ENCODE measurements at regions not wholly inside any gene's neighbourhood (a gene's known extent, or its start where the extent isn't known, plus 50 kb on each side); places are given as distances from the start of the nearest gene placed in this dataset.

DNA sequence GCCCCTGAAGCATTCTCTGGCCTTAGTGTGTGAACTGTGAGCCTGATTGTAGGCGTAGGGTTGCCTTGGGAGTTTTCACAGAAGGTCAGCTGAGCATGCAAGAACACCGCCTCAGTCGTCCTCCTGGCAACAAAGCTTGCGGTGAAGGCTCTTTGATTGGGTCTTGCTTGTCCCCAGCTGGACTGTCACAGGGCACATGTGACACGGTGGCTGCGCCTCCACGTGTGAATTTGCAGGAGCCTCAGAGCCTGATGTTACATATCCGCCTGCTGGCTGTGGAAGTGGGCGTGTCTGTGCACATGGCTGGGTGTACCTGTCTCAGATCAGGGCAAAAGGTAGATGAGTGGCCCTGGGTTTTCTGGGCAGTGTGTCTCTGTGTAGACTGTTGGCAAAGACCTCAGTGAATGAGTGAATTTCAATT lies 228.7 kb downstream of the HAUS1 start:
- TF ChIP-seq CTCF (IDR thresholded peaks at IDR 0.05; ENCODE audit: low read depth, low read length): no peak
- DNase-seq (ENCODE audit: low read depth in 2 of 2): no peak
- H3K4me3 ChIP-seq (replicated peaks in 1 of 2; ENCODE audit: low read depth in 2 of 2, low read length in 2 of 2): no peak overlapping the region

DNA sequence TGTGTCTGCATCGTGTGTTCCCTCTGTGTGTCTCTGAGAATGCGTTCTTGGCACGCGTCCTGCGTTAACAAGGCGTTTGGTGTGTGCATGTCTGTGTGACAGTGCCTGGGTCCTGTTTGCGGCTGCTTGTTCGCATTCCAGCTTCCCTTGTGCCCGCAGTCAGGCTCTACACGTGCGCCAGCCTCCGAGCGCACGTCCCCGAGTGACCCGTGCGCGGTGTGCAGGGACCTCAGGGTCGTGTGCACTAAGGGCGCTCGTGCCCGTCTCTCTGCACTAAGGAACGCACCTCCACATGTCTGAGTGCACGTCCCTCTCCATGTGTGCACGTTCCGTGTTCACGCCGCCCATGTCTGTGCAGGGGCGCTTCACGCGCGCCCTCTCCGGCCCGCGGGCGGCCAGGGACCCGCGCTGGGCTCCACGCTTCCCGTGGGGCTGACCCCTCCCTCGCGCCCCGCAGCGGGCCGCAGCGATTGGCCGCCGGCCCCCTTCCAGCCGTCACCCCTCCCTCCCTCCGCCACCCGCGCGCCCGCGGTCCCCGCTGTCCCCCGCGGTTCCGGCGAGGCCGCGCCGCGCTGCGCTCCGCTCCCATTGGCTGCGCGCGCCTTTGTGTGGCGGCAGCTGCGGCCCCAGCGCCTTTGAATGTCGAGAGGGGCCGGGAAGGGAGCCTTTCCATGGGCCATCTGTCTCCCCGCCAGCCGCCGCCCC lies 229.4 kb downstream of the HAUS1 start:
- TF ChIP-seq CTCF (IDR thresholded peaks at IDR 0.05; ENCODE audit: low read depth, low read length): no peak
- peak; percentile 15 to 21 for DNase-seq (ENCODE audit: low read depth in 2 of 2)
- H3K4me3 ChIP-seq (replicated peaks in 1 of 2; ENCODE audit: low read depth in 2 of 2, low read length in 2 of 2): peak overlapping the region; percentile 19 to 35

GRCh38 chr18:46334868-46335281 lies 230.7 kb downstream of the HAUS1 start:
- H3K4me3 ChIP-seq (replicated peaks in 1 of 2; ENCODE audit: low read depth in 2 of 2, low read length in 2 of 2): peak overlapping the region in 1 of 2 donors; percentile 7
- DNase-seq (ENCODE audit: low read depth in 2 of 2): peak in 1 of 2 donors; percentile 6
- TF ChIP-seq CTCF (IDR thresholded peaks at IDR 0.05; ENCODE audit: low read depth, low read length): no peak

GRCh38 chr18:46335534-46336101 lies 231.4 kb downstream of the HAUS1 start:
- DNase-seq (ENCODE audit: low read depth in 2 of 2): peak in 1 of 2 donors; percentile 23
- TF ChIP-seq CTCF (IDR thresholded peaks at IDR 0.05; ENCODE audit: low read depth, low read length): no peak
- no peak overlapping the region for H3K4me3 ChIP-seq (replicated peaks in 1 of 2; ENCODE audit: low read depth in 2 of 2, low read length in 2 of 2)

DNA sequence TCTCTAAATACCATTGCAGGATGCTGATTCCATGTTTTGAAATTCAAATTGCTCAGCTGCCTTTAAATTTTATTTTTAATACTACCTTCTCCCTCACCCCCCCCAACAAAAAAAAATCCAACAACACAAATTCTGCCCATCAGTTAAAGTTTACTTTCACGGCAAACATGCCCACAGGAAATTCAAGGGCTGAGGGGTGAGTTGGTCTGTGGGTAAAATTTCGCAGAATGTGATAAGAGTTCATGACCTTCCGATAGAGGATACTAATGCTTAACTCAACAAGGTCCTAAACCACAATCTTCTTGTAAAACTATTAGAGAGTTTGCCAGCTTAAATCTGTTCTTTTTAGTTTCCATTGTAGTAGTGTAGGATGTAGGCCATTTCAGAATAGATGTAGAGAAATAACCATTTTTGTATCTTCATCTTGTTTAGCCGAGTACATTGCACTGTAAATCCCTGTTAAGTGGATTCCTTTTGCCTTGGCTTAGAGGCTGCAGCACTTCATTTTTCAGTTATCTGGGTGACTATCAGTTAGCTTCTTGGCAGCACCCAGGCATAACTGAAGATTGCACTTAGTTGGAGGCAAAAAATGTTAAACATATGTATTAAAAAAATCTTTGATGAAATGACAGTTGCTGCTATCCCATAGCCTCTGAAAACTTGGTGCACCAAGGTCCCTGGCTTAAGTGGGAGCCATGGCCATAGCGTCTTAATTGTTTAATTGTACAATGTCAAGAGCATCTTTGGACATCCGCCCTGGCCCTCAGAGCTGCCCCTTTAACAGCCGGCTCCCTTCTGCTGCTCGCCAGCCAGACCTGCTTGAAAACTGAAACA lies 232.3 kb downstream of the HAUS1 start:
- DNase-seq (ENCODE audit: low read depth in 2 of 2): peak in 1 of 2 donors; percentile 14
- H3K4me3 ChIP-seq (replicated peaks in 1 of 2; ENCODE audit: low read depth in 2 of 2, low read length in 2 of 2): no peak overlapping the region
- TF ChIP-seq CTCF (IDR thresholded peaks at IDR 0.05; ENCODE audit: low read depth, low read length): no peak

- TF ChIP-seq CTCF (IDR thresholded peaks at IDR 0.05; ENCODE audit: low read depth, low read length): no peak
- no peak for DNase-seq (ENCODE audit: low read depth in 2 of 2)
- H3K4me3 ChIP-seq (replicated peaks in 1 of 2; ENCODE audit: low read depth in 2 of 2, low read length in 2 of 2): no peak overlapping the region
Observed at GRCh38 chr18:46337271-46337670, 233.1 kb downstream of the HAUS1 start.
